ENCODE measurements at regions not wholly inside any gene's neighbourhood (a gene's known extent, or its start where the extent isn't known, plus 50 kb on each side); places are given as distances from the start of the nearest gene placed in this dataset.

DNA sequence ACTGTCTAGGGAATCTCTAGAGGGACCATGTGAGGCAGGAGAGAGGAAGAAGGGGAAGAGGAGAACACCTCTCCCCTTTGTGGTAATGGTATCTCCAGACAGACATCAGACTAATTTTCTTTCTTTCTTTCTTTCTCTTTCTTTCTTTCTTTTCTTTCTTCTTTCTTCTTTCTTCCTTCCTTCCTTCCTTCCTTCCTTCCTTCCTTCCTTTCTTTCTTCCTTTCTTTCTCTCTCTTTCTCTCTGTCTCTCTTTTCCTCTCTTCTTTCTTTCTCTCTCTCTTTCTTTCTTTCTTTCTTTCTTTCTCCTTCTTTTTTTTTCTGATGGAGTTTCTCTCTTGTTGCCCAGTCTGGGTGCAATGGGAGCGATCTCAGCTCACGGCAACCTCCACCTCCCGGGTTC is 73.2 kb upstream of the PAX2 start:
- no peak for TF ChIP-seq SMC3 (conservative IDR thresholded peaks at IDR 0.05; ENCODE audit: poor library complexity)
- H3K36me3 ChIP-seq (ENCODE audit: insufficient read depth, low read length), result no peaks in the 10 kb centered on the region
- H4K20me1 ChIP-seq (ENCODE audit: insufficient read depth), result no peaks in the 10 kb centered on the region
- H3K9me2 ChIP-seq (ENCODE audit: insufficient read depth, low read length), result no peaks in the 10 kb centered on the region
- no peaks in the 10 kb centered on the region for H3K9me3 ChIP-seq (ENCODE audit: low read length)
- no peak overlapping the region for H3K27ac ChIP-seq (ENCODE audit: low read length)
- H3K27me3 ChIP-seq (ENCODE audit: insufficient read depth, low read depth, low read length), result peaks cover 92% of the 10 kb centered on the region
- no peak overlapping the region for H3K4me3 ChIP-seq (ENCODE audit: low read length)
- no peak overlapping the region for H3K9ac ChIP-seq (ENCODE audit: low read length)
- no peak overlapping the region for H2AFZ ChIP-seq (ENCODE audit: low read depth, low read length)
- no peaks in the 10 kb centered on the region for H3F3A ChIP-seq (ENCODE audit: insufficient read depth, low read length, poor library complexity, severe bottlenecking)
- no peaks in the 10 kb centered on the region for H3K79me2 ChIP-seq (replicated peaks; ENCODE audit: insufficient read depth, low read length)
- no peak overlapping the region for H3K4me2 ChIP-seq (ENCODE audit: low read length)

DNA sequence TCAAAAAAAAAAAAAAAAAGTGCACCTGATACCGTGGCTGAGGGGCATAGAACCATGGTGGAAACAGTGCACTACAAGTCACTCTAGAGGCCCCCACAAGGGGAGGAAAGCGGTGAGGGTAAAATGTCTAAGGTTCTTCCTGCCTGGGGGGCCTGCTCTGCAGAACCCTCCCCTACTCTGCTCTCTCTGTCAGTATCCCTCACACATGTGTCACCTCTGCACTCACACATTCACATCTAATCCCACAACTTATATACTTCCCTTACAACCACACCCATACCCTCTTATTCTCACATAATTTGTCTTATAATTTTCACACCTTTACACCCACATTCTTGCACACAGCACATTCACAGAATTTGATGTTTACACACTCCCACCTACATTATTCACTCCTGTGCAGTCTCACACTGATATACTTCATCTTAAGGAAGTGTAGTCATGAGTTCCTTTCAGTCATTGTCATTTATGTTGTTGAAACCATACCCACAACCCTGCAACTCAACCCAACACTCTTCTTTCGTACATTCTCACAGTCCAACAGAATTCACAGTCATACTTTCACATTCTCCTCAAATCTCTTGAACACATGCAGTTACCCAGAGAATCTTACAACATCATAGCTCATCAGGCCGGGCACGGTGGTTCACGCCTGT is 68.0 kb upstream of the PAX2 start:
- Histone ChIP-seq H2AFZ (ENCODE audit: low read depth, low read length) (no peak overlapping the region), H3K27ac (ENCODE audit: low read length) (no peak overlapping the region), H3K9me3 (ENCODE audit: low read length) (no peaks in the 10 kb centered on the region), H4K20me1 (ENCODE audit: insufficient read depth) (no peaks in the 10 kb centered on the region), H3K9ac (ENCODE audit: low read length) (no peak overlapping the region), H3K4me2 (ENCODE audit: low read length) (no peak overlapping the region), H3K9me2 (ENCODE audit: insufficient read depth, low read length) (no peaks in the 10 kb centered on the region), H3K27me3 (ENCODE audit: insufficient read depth, low read depth, low read length) (peaks cover 91% of the 10 kb centered on the region), H3K4me3 (ENCODE audit: low read length) (no peak overlapping the region), H3K79me2 (replicated peaks; ENCODE audit: insufficient read depth, low read length) (no peaks in the 10 kb centered on the region), H3F3A (ENCODE audit: insufficient read depth, low read length, poor library complexity, severe bottlenecking) (no peaks in the 10 kb centered on the region), H3K36me3 (ENCODE audit: insufficient read depth, low read length) (no peaks in the 10 kb centered on the region)
- TF ChIP-seq TAF1 (IDR thresholded peaks at IDR 0.05; ENCODE audit: low read depth) (no peak), MXI1 (conservative IDR thresholded peaks at IDR 0.05; ENCODE audit: poor library complexity, severe bottlenecking) (no peak), EZH2 (IDR thresholded peaks at IDR 0.05; ENCODE audit: borderline replicate concordance, insufficient read depth, low read length, poor library complexity, severe bottlenecking) (no peak), RAD21 (conservative IDR thresholded peaks at IDR 0.05) (no peak), SMC3 (conservative IDR thresholded peaks at IDR 0.05; ENCODE audit: poor library complexity) (no peak), EP300 (conservative IDR thresholded peaks at IDR 0.05; ENCODE audit: poor library complexity, severe bottlenecking) (no peak), POLR2AphosphoS5 (IDR thresholded peaks at IDR 0.05) (no peak)
- TF ChIP-seq, protein P1, sequence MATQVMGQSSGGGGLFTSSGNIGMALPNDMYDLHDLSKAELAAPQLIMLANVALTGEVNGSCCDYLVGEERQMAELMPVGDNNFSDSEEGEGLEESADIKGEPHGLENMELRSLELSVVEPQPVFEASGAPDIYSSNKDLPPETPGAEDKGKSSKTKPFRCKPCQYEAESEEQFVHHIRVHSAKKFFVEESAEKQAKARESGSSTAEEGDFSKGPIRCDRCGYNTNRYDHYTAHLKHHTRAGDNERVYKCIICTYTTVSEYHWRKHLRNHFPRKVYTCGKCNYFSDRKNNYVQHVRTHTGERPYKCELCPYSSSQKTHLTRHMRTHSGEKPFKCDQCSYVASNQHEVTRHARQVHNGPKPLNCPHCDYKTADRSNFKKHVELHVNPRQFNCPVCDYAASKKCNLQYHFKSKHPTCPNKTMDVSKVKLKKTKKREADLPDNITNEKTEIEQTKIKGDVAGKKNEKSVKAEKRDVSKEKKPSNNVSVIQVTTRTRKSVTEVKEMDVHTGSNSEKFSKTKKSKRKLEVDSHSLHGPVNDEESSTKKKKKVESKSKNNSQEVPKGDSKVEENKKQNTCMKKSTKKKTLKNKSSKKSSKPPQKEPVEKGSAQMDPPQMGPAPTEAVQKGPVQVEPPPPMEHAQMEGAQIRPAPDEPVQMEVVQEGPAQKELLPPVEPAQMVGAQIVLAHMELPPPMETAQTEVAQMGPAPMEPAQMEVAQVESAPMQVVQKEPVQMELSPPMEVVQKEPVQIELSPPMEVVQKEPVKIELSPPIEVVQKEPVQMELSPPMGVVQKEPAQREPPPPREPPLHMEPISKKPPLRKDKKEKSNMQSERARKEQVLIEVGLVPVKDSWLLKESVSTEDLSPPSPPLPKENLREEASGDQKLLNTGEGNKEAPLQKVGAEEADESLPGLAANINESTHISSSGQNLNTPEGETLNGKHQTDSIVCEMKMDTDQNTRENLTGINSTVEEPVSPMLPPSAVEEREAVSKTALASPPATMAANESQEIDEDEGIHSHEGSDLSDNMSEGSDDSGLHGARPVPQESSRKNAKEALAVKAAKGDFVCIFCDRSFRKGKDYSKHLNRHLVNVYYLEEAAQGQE (IDR thresholded peaks at IDR 0.05; ENCODE audit: borderline replicate concordance), result no peak
- TF ChIP-seq, protein P2, sequence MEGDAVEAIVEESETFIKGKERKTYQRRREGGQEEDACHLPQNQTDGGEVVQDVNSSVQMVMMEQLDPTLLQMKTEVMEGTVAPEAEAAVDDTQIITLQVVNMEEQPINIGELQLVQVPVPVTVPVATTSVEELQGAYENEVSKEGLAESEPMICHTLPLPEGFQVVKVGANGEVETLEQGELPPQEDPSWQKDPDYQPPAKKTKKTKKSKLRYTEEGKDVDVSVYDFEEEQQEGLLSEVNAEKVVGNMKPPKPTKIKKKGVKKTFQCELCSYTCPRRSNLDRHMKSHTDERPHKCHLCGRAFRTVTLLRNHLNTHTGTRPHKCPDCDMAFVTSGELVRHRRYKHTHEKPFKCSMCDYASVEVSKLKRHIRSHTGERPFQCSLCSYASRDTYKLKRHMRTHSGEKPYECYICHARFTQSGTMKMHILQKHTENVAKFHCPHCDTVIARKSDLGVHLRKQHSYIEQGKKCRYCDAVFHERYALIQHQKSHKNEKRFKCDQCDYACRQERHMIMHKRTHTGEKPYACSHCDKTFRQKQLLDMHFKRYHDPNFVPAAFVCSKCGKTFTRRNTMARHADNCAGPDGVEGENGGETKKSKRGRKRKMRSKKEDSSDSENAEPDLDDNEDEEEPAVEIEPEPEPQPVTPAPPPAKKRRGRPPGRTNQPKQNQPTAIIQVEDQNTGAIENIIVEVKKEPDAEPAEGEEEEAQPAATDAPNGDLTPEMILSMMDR (IDR thresholded peaks at IDR 0.05; ENCODE audit: poor library complexity, severe bottlenecking), result no peak

Measured in neural cell (in vitro differentiated cells).